HepG2 (cell line): ENCODE measurements at regions not wholly inside any gene's neighbourhood (a gene's known extent, or its start where the extent isn't known, plus 50 kb on each side); places are given as distances from the start of the nearest gene placed in this dataset.

Experiments used
- ATAC-seq: fragments of 200-7000 bp; cut with Tn5 transposase; 3 replicates; pipeline ENCODE4 v1.9.1; 2020; ENCODE audit warnings: mild to moderate bottlenecking, moderate library complexity
- BruUV-seq: library from RNA; stranded (reverse); fragments of 400-500 nt; replicated peaks from 2 replicates; lab custom pipeline; 2021; lab: Mats Ljungman, UMichigan
- CTCF ChIA-PET: fragments of 300-600 bp; formaldehyde crosslinking; extraction: SDS; loops from one replicate; lab custom pipeline; 2021; ENCODE audit warnings: low total read pairs, inconsistent platforms, low intra/inter-chr PET ratio; lab: Yijun Ruan, JAX
- POLR2A ChIA-PET: fragments of 350-600 bp; sonication (Branson Sonifier 250); formaldehyde crosslinking; loops from one replicate; lab custom pipeline; 2020; ENCODE audit warnings: antibody characterized with exemption, inconsistent platforms; lab: Yijun Ruan, JAX
- DNase-seq: peaks from one replicate; pipeline ENCODE4 v3.0.0-alpha.2; 2015; ENCODE audit warnings: low spot score
- FAIRE-seq: peaks from 3 replicates; lab custom pipeline; 2011; peaks lifted over from hg19 to GRCh38; lab: Jason Lieb, UNC
- H2AFZ ChIP-seq: one replicate; pipeline ENCODE4 v1.6.1; 2011; ENCODE audit warnings: low read length, inconsistent platforms
- H3K27ac ChIP-seq: fragments of 300-600 bp; 3 replicates; pipeline ENCODE4 v1.8.0; 2011; ENCODE audit warnings: mixed run types, mild to moderate bottlenecking, mixed read lengths, low read length, inconsistent platforms; ENCODE audit not compliant: insufficient read depth; ENCODE audit errors: extremely low read length
- H3K27me3 ChIP-seq, 2 experiments: fragments of 200-600 bp in 1 of 2; 2 replicates in 1 of 2; 3 replicates in 1 of 2; pipeline versions ENCODE4 v1.6.0 to v1.8.0; 2011; ENCODE audit warnings: low read length in 2 of 2, mild to moderate bottlenecking in 2 of 2, moderate library complexity in 2 of 2, inconsistent platforms in 1 of 2; ENCODE audit not compliant: insufficient read depth in 2 of 2, control insufficient read depth in 1 of 2
- H3K36me3 ChIP-seq, 2 experiments: fragments of 200-600 bp in 1 of 2; replicated peaks in 1 of 2; 2 replicates in 1 of 2; 3 replicates in 1 of 2; pipeline versions ENCODE4 v1.5.1 to v1.8.0; 2011; ENCODE audit warnings: low read length in 2 of 2, inconsistent platforms in 1 of 2; ENCODE audit not compliant: insufficient read depth in 2 of 2, control insufficient read depth in 1 of 2
- H3K4me1 ChIP-seq: 2 replicates; pipeline ENCODE4 v1.5.1; 2012; ENCODE audit warnings: low read length, inconsistent platforms; ENCODE audit not compliant: insufficient read depth
- H3K4me2 ChIP-seq: 2 replicates; pipeline ENCODE4 v1.6.0; 2011; ENCODE audit warnings: low read depth, low read length, inconsistent platforms
- H3K4me3 ChIP-seq, 3 experiments: fragments of 200-600 bp in 1 of 3; sonication (generic), shearing (Covaris generic) in 1 of 3; replicated peaks in 1 of 3; 2 replicates each; pipeline ENCODE4 v1.5.1; 2011 to 2016; ENCODE audit warnings: low read length in 3 of 3, inconsistent platforms in 2 of 3, low read depth in 2 of 3, mild to moderate bottlenecking in 2 of 3, control low read depth in 1 of 3, mixed read lengths in 1 of 3; ENCODE audit not compliant: insufficient read depth in 1 of 3
- H3K79me2 ChIP-seq: one replicate; pipeline ENCODE4 v1.6.1; 2011; ENCODE audit warnings: low read length, inconsistent platforms; ENCODE audit not compliant: insufficient read depth
- H3K9ac ChIP-seq: 2 replicates; pipeline ENCODE4 v1.6.0; 2011; ENCODE audit warnings: mild to moderate bottlenecking, low read depth, low read length, inconsistent platforms; ENCODE audit not compliant: insufficient read depth
- H3K9me3 ChIP-seq: 2 replicates; pipeline ENCODE4 v1.5.1; 2012; ENCODE audit warnings: mild to moderate bottlenecking, low read length
- H4K20me1 ChIP-seq: 2 replicates; pipeline ENCODE4 v1.6.0; 2011; ENCODE audit warnings: inconsistent platforms, mild to moderate bottlenecking, low read length, moderate library complexity; ENCODE audit not compliant: insufficient read depth
- EEA1 ChIP-seq: sonication (generic); formaldehyde crosslinking; IDR thresholded peaks from 2 replicates; pipeline ENCODE4 v1.5.1; 2020; ENCODE audit warnings: mild to moderate bottlenecking, missing genetic modification reagents, borderline replicate concordance
- ERF ChIP-seq: IDR thresholded peaks from 2 replicates; pipeline ENCODE4 v1.6.1; 2018; ENCODE audit warnings: missing biosample characterization, missing genetic modification reagents
- HES4 ChIP-seq: sonication (generic); formaldehyde crosslinking; IDR thresholded peaks from 2 replicates; pipeline ENCODE4 v1.9.0; 2021; ENCODE audit warnings: mild to moderate bottlenecking, missing genetic modification reagents, borderline replicate concordance
- KLF12 ChIP-seq: sonication (generic); formaldehyde crosslinking; IDR thresholded peaks from 2 replicates; pipeline ENCODE4 v1.4.0; 2020; ENCODE audit warnings: missing genetic modification reagents, borderline replicate concordance
- KLF6 ChIP-seq: IDR thresholded peaks from 2 replicates; pipeline ENCODE4 v1.8.0; 2016; ENCODE audit warnings: missing biosample characterization, missing genetic modification reagents
- LBX2 ChIP-seq: sonication (generic); formaldehyde crosslinking; IDR thresholded peaks from 2 replicates; pipeline ENCODE4 v1.5.0; 2020; ENCODE audit warnings: missing genetic modification reagents, mild to moderate bottlenecking, borderline replicate concordance
- MATR3 ChIP-seq: sonication (generic); formaldehyde crosslinking; IDR thresholded peaks from 2 replicates; pipeline ENCODE4 v1.4.0; 2020; ENCODE audit warnings: missing genetic modification reagents
- MTF2 ChIP-seq: sonication (generic); formaldehyde crosslinking; IDR thresholded peaks from 2 replicates; pipeline ENCODE4 v1.5.0; 2020; ENCODE audit warnings: missing genetic modification reagents, borderline replicate concordance
- NR2F2 ChIP-seq: IDR thresholded peaks from 2 replicates; pipeline ENCODE4 v1.6.1; 2012; ENCODE audit warnings: low read depth, inconsistent platforms, borderline replicate concordance
- PAF1 ChIP-seq: IDR thresholded peaks from 2 replicates; pipeline ENCODE4 v1.6.1; 2016; ENCODE audit warnings: missing genetic modification reagents, missing compliant biosample characterization
- PAX8 ChIP-seq: sonication (generic); formaldehyde crosslinking; IDR thresholded peaks from 2 replicates; pipeline ENCODE4 v1.8.0; 2022; ENCODE audit warnings: mild to moderate bottlenecking, missing genetic modification reagents, borderline replicate concordance
- PHF20 ChIP-seq: sonication (generic); formaldehyde crosslinking; IDR thresholded peaks from 2 replicates; pipeline ENCODE4 v1.5.0; 2020; ENCODE audit warnings: mild to moderate bottlenecking, missing genetic modification reagents
- RNF2 ChIP-seq: fragments of 450-650 bp; conservative IDR thresholded peaks from 2 replicates; pipeline ENCODE4 v1.6.1; 2016; ENCODE audit warnings: low read depth
- SCMH1 ChIP-seq: sonication (generic); formaldehyde crosslinking; IDR thresholded peaks from 2 replicates; pipeline ENCODE4 v1.9.0; 2021; ENCODE audit warnings: missing genetic modification reagents, mild to moderate bottlenecking, borderline replicate concordance
- YY1 ChIP-seq: IDR thresholded peaks from 2 replicates; pipeline ENCODE4 v1.6.1; 2011; ENCODE audit warnings: low read length, low read depth, moderate library complexity, mild to moderate bottlenecking; ENCODE audit not compliant: insufficient read depth, insufficient replicate concordance
- ZMYM3 ChIP-seq: sonication (generic); formaldehyde crosslinking; IDR thresholded peaks from 2 replicates; pipeline ENCODE4 v1.5.1; 2020; ENCODE audit warnings: mild to moderate bottlenecking, missing genetic modification reagents
- ZNF10 ChIP-seq: sonication (generic); formaldehyde crosslinking; IDR thresholded peaks from 2 replicates; pipeline ENCODE4 v1.4.0; 2020; ENCODE audit warnings: mild to moderate bottlenecking, low read depth, missing genetic modification reagents, borderline replicate concordance
- ZNF138 ChIP-seq: sonication (generic); formaldehyde crosslinking; IDR thresholded peaks from 2 replicates; pipeline ENCODE4 v1.5.0; 2020; ENCODE audit warnings: mild to moderate bottlenecking, low read depth, missing genetic modification reagents
- ZNF646 ChIP-seq: sonication (generic); formaldehyde crosslinking; IDR thresholded peaks from 2 replicates; pipeline ENCODE4 v1.9.0; 2021; ENCODE audit warnings: mild to moderate bottlenecking, missing genetic modification reagents
- ZNF740 ChIP-seq: sonication (generic); formaldehyde crosslinking; IDR thresholded peaks from 2 replicates; pipeline ENCODE4 v1.4.0; 2020; ENCODE audit warnings: missing genetic modification reagents
- WGBS: methylation state at CpG from one replicate; pipeline ENCODE4 v1.1.6; 2017; ENCODE audit warnings: low lambda C conversion rate; 5-methylcytosine and 5-hydroxymethylcytosine counted together
- in situ Hi-C: cut with HindIII; loops from 2 replicates; pipeline ENCODE4 v1.10.0; 2017; ENCODE audit warnings: low pct_unique_long_range_greater_than_20kb; ENCODE audit not compliant: extremely low pct_ligation_motif_present
- intact Hi-C: fragments of 100-400 bp; cut with micrococcal nuclease; formaldehyde crosslinking; loops from one replicate; pipeline ENCODE4 v1.10.0; 2022; ENCODE audit not compliant: unreplicated experiment

GRCh38 chr13:39928261-39928660 is 272.8 kb downstream of the COG6 start:
- intact Hi-C loops (no loop called here), in situ Hi-C loops (no loop called here)
- ChIA-PET POLR2A (no interaction called here), CTCF (no interaction called here)
- no peaks in the 10 kb centered on the region for H3K27me3 ChIP-seq
- no TSS peak for BruUV-seq
- H3K79me2 ChIP-seq = no peaks in the 10 kb centered on the region
- TF ChIP-seq MATR3 (CRISPR knock-in tag) (no peak), KLF6 (no peak), ZNF646 (CRISPR knock-in tag) (no peak), HES4 (CRISPR knock-in tag) (no peak), NR2F2 (no peak), ZMYM3 (CRISPR knock-in tag) (no peak), LBX2 (CRISPR knock-in tag) (no peak), RNF2 (no peak), ZNF10 (CRISPR knock-in tag) (no peak), ERF (CRISPR knock-in tag) (no peak), YY1 (no peak), PHF20 (no peak), ZNF740 (no peak), PAF1 (CRISPR knock-in tag) (no peak), MTF2 (CRISPR knock-in tag) (no peak), SCMH1 (CRISPR knock-in tag) (no peak), EEA1 (CRISPR knock-in tag) (no peak), PAX8 (CRISPR knock-in tag) (no peak), ZNF138 (CRISPR knock-in tag) (no peak), KLF12 (no peak)
- no peak overlapping the region for H2AFZ ChIP-seq
- no peak for DNase-seq
- H3K4me1 ChIP-seq = peaks cover 7% of the 10 kb centered on the region; the same call in 1 of the 2 replicates
- no peak overlapping the region for H3K27ac ChIP-seq
- H3K4me2 ChIP-seq = no peak overlapping the region
- no peak for FAIRE-seq
- WGBS = 0% methylated on average over 2 of the region's 2 CpGs
- no peaks in the 10 kb centered on the region for H4K20me1 ChIP-seq
- H3K9me3 ChIP-seq = no peaks in the 10 kb centered on the region
- ATAC-seq = no peak
- no peak overlapping the region for H3K9ac ChIP-seq
- no peak overlapping the region for H3K4me3 ChIP-seq
- H3K36me3 ChIP-seq = no peaks in the 10 kb centered on the region
